ENCODE measurements at regions not wholly inside any gene's neighbourhood (a gene's known extent, or its start where the extent isn't known, plus 50 kb on each side); places are given as distances from the start of the nearest gene placed in this dataset.

DNA sequence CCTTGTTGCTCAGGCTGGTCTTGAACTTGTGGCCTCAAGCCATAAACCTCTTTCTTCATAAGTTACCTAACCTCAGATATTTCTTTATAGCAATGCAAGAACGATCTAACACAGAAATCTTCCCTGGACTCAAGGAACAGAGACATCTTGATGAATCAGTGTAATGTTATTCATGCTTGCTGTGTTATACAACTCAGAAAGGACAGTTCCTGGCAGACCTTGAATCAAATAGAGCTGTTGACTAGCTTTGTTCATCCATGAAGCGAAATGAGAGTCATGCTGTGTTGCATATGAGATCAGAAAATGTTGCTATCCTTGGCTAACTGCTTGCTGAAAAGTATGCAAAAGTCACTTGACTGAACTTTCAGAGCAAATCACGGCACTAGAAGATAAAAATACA is 72.6 kb upstream of the ARHGAP24 start:
- TF ChIP-seq CTCF (IDR thresholded peaks at IDR 0.05): no peak
- intact Hi-C loops (cut with DNase I): no loop called here
- H3K27ac ChIP-seq: no peak overlapping the region
- H3K4me1 ChIP-seq: no peaks in the 10 kb centered on the region
- no peaks in the 10 kb centered on the region for H3K36me3 ChIP-seq
- H3K4me3 ChIP-seq: no peak overlapping the region
- no peaks in the 10 kb centered on the region for H3K27me3 ChIP-seq
- no peak for DNase-seq (ENCODE audit: low spot score in 2 of 2)
- H3K9me3 ChIP-seq: no peaks in the 10 kb centered on the region

DNA sequence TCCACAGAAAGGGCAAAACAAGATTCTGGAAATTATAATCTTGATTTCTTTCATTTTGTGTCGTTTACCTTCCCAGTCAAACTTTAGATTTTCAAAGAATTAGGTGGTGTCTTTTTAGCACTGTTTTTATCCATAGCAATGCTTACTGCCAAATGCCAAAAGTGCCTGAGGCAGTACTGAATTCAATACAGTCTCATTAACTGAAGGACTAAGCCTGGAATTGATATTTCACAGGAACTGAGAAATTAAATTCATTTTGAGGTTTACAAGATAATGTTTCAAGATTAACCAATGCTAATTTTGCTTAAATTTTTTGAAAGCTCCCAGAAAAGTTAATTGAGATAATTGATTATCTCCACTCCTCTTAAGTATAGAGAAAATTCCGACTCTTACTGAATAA is 68.8 kb upstream of the ARHGAP24 start:
- no peak for DNase-seq (ENCODE audit: low spot score in 2 of 2)
- TF ChIP-seq CTCF (IDR thresholded peaks at IDR 0.05): no peak
- H3K27ac ChIP-seq: no peak overlapping the region

GRCh38 chr4:85407546-85407945 is 67.4 kb upstream of the ARHGAP24 start:
- no peak for TF ChIP-seq CTCF (IDR thresholded peaks at IDR 0.05)
- H3K36me3 ChIP-seq: no peaks in the 10 kb centered on the region
- intact Hi-C loops (cut with DNase I): no loop called here
- no peaks in the 10 kb centered on the region for H3K9me3 ChIP-seq
- no peaks in the 10 kb centered on the region for H3K4me1 ChIP-seq
- H3K27ac ChIP-seq: no peak overlapping the region
- no peaks in the 10 kb centered on the region for H3K27me3 ChIP-seq
- H3K4me3 ChIP-seq: no peak overlapping the region
- no peak for DNase-seq (ENCODE audit: low spot score in 2 of 2)

More for the DNA sequence above, 68.8 kb upstream of the ARHGAP24 start:
- Histone ChIP-seq H3K36me3 (no peaks in the 10 kb centered on the region), H3K4me1 (no peaks in the 10 kb centered on the region), H3K4me3 (no peak overlapping the region), H3K27me3 (no peaks in the 10 kb centered on the region), H3K9me3 (no peaks in the 10 kb centered on the region)
- intact Hi-C loops (cut with DNase I): no loop called here

- Histone ChIP-seq H3K4me1 (no peaks in the 10 kb centered on the region), H3K27ac (no peak overlapping the region), H3K27me3 (no peaks in the 10 kb centered on the region), H3K4me3 (no peak overlapping the region), H3K9me3 (no peaks in the 10 kb centered on the region), H3K36me3 (no peaks in the 10 kb centered on the region)
- no peak for TF ChIP-seq CTCF (IDR thresholded peaks at IDR 0.05)
- intact Hi-C loops (cut with DNase I): no loop called here
- DNase-seq (ENCODE audit: low spot score in 2 of 2): no peak
These were observed 66.6 kb upstream of the ARHGAP24 start for GRCh38 chr4:85408301-85408700.

- Histone ChIP-seq H3K4me1 (no peaks in the 10 kb centered on the region), H3K4me3 (no peak overlapping the region), H3K9me3 (no peaks in the 10 kb centered on the region), H3K36me3 (no peaks in the 10 kb centered on the region), H3K27me3 (no peaks in the 10 kb centered on the region), H3K27ac (no peak overlapping the region)
- intact Hi-C loops (cut with DNase I): no loop called here
- no peak for TF ChIP-seq CTCF (IDR thresholded peaks at IDR 0.05)
- DNase-seq (ENCODE audit: low spot score in 2 of 2): no peak
These were observed 65.7 kb upstream of the ARHGAP24 start for GRCh38 chr4:85409251-85409650.

GRCh38 chr4:85411386-85411785 is 63.6 kb upstream of the ARHGAP24 start:
- Histone ChIP-seq H3K4me3 (no peak overlapping the region), H3K4me1 (no peaks in the 10 kb centered on the region), H3K27me3 (no peaks in the 10 kb centered on the region), H3K36me3 (no peaks in the 10 kb centered on the region), H3K9me3 (no peaks in the 10 kb centered on the region), H3K27ac (no peak overlapping the region)
- DNase-seq (ENCODE audit: low spot score in 2 of 2): no peak
- no peak for TF ChIP-seq CTCF (IDR thresholded peaks at IDR 0.05)
- intact Hi-C loops (cut with DNase I): no loop called here
